Activated CD4-positive, alpha-beta T cell treated with anti-CD3 and anti-CD28 coated beads for 1 hour (primary cell): ENCODE measurements at regions not wholly inside any gene's neighbourhood (a gene's known extent, or its start where the extent isn't known, plus 50 kb on each side); places are given as distances from the start of the nearest gene placed in this dataset.

Experiments
- DNase-seq: peaks from one replicate; pipeline ENCODE4 v3.0.0-alpha.2; 2020

GRCh38 chr16:79437764-79438751 lies 162.5 kb downstream of the MAF start:
- no peak for DNase-seq

- no peak for DNase-seq
These were observed 163.7 kb downstream of the MAF start for GRCh38 chr16:79436885-79437284.

- DNase-seq = no peak
These were observed 165.8 kb downstream of the MAF start for GRCh38 chr16:79434771-79435170.

GRCh38 chr16:79434092-79434491 lies 166.4 kb downstream of the MAF start:
- DNase-seq = no peak

- DNase-seq = no peak
These were observed 168.6 kb downstream of the MAF start for GRCh38 chr16:79431923-79432322.

GRCh38 chr16:79430191-79430678 lies 170.3 kb downstream of the MAF start:
- DNase-seq = no peak

- DNase-seq = no peak
These were observed 171.0 kb downstream of the MAF start for GRCh38 chr16:79429381-79430190.

- no peak for DNase-seq
These were observed 173.9 kb downstream of the MAF start for GRCh38 chr16:79426663-79427062.

- DNase-seq = no peak
These were observed 178.5 kb downstream of the MAF start for GRCh38 chr16:79422064-79422463.

GRCh38 chr16:79421126-79421525 lies 179.4 kb downstream of the MAF start:
- no peak for DNase-seq

- DNase-seq = no peak
These were observed 180.0 kb downstream of the MAF start for GRCh38 chr16:79420493-79420892.

GRCh38 chr16:79419148-79419547 lies 181.4 kb downstream of the MAF start:
- DNase-seq = no peak

GRCh38 chr16:79417601-79418008 lies 182.9 kb downstream of the MAF start:
- no peak for DNase-seq

- no peak for DNase-seq
These were observed 184.4 kb downstream of the MAF start for GRCh38 chr16:79415983-79416640.

GRCh38 chr16:79412783-79413225 lies 187.7 kb downstream of the MAF start:
- no peak for DNase-seq

- DNase-seq = no peak
These were observed 188.7 kb downstream of the MAF start for GRCh38 chr16:79411805-79412204.

- no peak for DNase-seq
These were observed 189.2 kb downstream of the MAF start for GRCh38 chr16:79411357-79411756.

GRCh38 chr16:79409978-79410377 lies 190.6 kb downstream of the MAF start:
- DNase-seq = no peak

- DNase-seq = no peak
These were observed 192.2 kb downstream of the MAF start for GRCh38 chr16:79408355-79408754.

GRCh38 chr16:79407461-79408135 lies 192.9 kb downstream of the MAF start:
- no peak for DNase-seq

- no peak for DNase-seq
These were observed 193.5 kb downstream of the MAF start for GRCh38 chr16:79407005-79407404.

- no peak for DNase-seq
These were observed 196.0 kb downstream of the MAF start for GRCh38 chr16:79404571-79404970.
